GM20000 (cell line): ENCODE measurements at regions not wholly inside any gene's neighbourhood (a gene's known extent, or its start where the extent isn't known, plus 50 kb on each side); places are given as distances from the start of the nearest gene placed in this dataset.
"Not testable (repeated sequence)": the region's sequence is repeated elsewhere in the genome, so short reads cannot be mapped to it uniquely, and the experiment has no call there.

Experiments
- DNase-seq: peaks from one replicate; pipeline ENCODE4 v3.0.0; 2012; ENCODE audit warnings: low spot score
- TF ChIP-seq, protein P1 (sequence below): IDR thresholded peaks from 2 replicates; pipeline ENCODE4 v1.5.1; 2012; ENCODE audit warnings: mild to moderate bottlenecking, control low read depth; ENCODE audit errors: extremely low read depth, missing control alignments

DNA sequence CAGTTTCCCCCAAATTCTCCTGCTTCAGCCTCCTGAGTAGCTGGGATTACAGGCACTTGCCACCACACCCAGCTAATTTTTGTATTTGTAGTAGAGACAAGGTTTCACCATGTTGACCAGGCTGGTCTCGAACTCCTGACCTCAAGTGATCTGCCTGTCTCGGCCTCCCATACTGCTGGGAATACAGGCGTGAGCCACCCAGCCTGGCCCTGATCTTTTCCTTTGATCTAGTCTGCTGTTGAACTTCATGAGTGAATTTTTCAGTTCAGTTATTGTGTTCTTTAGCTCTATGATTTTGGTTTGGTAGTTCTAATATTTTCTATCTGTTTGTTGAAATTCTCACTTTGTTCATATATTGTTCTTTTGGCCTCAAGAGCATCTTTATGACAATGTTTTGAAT is 83.4 kb upstream of the RAP2C start:
- DNase-seq: not testable (repeated sequence)

DNA sequence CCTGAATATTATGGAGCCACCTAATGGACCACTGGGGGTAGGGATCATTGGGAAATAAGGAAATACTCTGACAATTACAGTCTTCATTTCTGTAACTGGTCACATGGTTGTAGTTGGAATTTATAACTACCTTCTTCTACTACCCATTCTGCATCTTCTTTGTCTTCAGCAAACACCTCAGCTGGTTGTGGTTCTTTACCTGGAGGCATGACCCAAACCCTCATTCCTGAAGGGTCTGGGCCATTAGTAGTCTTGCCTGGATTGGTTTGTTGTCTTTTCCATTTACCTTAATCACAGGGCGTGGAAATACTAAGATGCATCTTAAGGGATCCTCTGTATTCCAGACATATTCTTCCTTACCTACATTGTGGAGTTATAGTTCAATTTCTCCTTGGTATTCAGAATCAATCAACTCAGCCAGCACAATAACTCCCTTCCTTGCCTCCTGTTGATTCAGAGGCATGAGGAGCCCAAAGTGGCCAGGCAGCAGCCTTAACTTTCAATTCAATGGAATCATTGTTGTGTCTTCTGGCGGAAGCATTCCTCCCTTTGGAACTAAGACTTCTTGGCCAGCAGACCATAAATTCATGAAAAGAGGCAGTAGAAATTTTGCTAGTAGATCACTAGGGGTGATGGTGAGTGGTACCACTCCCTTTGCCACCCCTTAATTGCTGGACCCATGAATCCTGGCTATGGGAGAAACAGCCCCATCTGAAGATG is 75.7 kb upstream of the RAP2C start:
- no peak for DNase-seq
- TF ChIP-seq, protein P1, sequence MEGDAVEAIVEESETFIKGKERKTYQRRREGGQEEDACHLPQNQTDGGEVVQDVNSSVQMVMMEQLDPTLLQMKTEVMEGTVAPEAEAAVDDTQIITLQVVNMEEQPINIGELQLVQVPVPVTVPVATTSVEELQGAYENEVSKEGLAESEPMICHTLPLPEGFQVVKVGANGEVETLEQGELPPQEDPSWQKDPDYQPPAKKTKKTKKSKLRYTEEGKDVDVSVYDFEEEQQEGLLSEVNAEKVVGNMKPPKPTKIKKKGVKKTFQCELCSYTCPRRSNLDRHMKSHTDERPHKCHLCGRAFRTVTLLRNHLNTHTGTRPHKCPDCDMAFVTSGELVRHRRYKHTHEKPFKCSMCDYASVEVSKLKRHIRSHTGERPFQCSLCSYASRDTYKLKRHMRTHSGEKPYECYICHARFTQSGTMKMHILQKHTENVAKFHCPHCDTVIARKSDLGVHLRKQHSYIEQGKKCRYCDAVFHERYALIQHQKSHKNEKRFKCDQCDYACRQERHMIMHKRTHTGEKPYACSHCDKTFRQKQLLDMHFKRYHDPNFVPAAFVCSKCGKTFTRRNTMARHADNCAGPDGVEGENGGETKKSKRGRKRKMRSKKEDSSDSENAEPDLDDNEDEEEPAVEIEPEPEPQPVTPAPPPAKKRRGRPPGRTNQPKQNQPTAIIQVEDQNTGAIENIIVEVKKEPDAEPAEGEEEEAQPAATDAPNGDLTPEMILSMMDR: no peak

DNA sequence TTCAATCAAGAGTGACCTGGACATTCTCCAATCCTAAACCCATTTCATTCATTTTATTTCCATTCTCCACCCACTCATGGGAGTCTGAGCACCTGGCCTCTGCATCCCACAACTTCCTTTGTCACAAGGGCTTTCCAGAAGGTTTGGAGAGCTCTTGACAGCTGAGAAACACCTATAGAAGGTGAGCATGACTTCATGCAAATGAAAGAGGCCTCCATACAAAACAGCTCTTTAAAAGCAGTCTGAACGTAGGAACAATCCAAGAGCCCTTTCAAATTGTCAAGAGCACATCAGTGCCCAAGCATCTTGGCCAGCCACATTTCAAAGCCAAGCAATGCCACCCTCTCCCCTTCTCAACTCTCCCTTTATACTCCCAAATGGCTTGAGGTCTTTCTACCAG is 74.9 kb upstream of the RAP2C start:
- no peak for DNase-seq
- TF ChIP-seq, protein P1: no peak

DNA sequence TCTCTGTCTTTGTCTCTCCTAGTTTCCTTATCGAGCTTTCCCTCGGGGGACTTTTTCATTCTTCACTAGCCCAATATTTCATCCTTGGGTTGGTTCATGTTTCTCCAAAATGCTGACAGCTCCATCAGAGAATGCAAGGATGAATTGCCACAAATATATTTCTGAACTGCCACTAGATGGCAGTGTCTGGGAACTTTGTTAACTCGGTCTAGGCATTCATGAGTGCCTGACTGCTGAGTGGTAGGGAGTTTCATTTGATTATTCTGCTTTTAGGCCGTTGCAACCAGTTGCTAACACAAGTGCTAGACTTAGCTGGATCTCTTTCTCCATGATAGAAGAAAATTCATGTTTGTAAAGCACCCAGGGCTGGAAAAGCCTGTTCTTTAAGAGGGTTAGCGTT is 73.5 kb upstream of the RAP2C start:
- TF ChIP-seq, protein P1: no peak
- peak; percentile 42 for DNase-seq

DNA sequence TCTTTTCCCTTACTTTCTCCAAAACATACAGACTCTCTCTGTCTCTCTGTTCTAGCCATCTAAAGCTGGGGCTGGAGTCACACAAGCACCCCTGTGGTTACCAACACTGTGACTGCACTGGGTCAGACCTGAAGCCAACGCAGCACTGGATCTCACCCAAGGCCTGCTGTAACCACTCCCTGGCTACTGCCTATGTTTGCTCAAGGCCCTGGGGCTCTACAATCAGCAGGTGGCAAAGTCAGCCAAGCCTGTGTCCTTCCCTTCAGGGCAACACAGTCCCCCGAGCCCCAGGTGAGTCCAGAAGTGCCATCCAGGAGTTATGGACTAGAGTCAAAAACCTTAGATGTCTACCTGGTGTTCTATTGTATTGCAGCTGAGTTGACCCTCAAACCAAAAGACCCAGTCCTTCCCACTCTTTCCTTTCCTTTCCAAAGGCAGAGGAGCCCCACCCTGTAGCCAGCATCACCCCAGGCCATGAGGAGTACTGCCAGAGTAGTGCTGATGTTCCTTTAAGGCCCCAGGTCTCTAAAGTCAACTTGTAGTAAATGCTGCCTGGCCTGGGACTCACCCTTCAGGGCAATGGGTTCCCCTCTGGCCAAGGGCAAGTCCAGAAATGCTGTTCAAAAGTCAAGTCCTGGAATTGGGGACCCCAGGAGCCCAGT is 58.8 kb upstream of the RAP2C start:
- TF ChIP-seq, protein P1: no peak

DNA sequence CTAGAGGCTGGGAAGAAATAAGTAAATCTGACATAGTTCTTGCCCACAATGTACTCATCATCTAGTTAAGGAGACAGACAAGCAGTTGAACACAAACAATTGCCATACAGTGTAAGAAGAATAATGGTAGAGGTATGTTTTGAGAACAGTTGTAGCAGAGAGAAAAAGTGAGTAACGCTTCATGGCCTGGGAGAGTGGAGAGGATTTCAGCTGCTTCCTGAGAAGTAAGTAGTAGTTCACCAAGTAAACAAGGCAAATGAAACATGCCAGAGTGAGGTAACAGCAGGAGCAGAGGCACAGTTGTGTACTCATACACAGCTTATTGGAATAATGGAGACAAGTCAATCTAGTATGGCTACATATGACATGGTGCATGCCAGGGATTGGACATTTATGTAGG is 53.6 kb upstream of the RAP2C start:
- DNase-seq: no peak
- TF ChIP-seq, protein P1: no peak

More for the DNA sequence above, 58.8 kb upstream of the RAP2C start:
- no peak for DNase-seq

DNA sequence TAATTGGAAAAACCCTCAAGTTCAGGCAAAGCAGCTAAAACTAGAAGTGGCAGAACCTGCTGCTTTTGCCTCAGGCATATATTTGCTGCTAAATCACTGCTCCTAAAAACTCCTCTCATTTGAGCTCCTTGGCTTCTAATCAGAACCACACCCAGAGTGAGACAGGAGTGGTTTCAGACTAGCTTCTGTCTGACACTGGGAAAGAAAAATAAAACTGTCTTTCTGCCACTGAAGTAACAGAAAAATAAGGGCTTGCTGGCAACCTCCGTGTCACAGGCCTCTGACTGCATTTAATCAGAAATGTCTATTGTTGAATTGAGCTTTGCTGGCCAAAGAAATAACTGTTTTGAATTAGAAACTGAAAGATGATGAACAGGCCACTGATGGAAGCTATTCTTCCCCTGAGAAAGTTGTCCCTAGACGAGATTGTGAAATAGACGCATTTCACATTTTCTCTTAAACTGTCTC is 52.1 kb upstream of the RAP2C start:
- no peak for DNase-seq
- TF ChIP-seq, protein P1: no peak

DNA sequence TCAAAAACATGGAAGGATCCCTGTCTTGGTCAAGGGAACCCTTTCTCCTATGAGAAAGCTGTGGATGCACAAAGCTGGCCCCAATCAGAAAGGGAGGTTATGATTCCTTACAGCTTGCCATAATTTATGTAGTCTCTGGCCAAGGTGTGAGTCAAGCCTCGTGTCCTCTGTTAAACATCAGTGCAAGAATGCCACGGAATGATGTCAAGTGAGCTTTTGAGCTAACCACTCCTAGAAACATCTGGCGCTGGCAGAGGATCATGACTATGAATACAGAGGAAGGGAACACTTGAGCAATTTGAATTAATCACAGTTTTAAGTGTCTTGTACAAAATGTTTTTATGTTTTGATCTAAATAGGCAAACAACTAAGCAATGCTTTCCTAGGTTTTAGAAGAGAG is 51.5 kb upstream of the RAP2C start:
- no peak for DNase-seq
- TF ChIP-seq, protein P1: no peak
